ENCODE measurements at regions not wholly inside any gene's neighbourhood (a gene's known extent, or its start where the extent isn't known, plus 50 kb on each side); places are given as distances from the start of the nearest gene placed in this dataset.

DNA sequence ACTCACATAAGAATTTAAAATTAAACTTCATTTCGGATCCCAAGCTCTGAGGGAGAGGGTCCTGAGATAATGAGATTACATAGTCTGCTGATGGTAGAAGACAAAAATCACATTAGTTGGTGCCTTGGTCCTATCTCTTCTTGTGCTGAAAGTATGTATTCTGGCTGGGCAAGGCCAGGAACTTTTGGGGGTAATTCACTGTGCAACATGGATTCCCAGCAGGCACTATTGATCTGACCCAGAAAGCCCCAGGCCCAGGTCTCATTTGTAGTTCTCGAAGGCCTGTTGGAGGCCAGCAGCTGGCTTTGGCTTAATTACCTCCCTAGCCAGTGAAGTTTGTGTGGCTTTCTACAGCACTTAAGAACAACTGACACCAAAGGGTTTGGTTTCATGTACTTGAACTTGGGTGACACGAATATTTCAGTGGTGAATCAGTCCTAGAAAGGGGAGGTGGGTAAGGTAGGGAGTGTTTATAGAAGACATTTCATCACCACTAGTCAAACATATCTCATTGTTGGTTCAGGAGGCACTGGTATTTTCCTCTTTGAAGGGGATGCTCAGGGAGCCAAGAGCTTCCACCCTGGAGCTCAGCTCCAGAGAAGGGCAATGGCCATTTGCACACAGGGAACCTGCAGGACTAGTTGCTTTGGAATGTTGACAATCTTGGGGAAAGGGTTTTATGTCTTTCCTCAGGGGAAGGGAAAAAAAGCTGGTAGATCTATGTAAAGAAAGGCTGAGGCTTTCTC is 217.8 kb downstream of the OSR1 start:
- Mint-ChIP-seq H3K9me3 (no peaks in the 10 kb centered on the region), H3K27me3 (ENCODE audit: low read depth, poor library complexity) (peaks cover 3% of the 10 kb centered on the region), H3K27ac (peak overlapping the region; percentile 20), H3K36me3 (ENCODE audit: low read depth) (no peaks in the 10 kb centered on the region), H3K4me1 (peaks cover 34% of the 10 kb centered on the region), H3K4me3 (no peak overlapping the region)
- no peak for DNase-seq
- TF ChIP-seq, protein P1, sequence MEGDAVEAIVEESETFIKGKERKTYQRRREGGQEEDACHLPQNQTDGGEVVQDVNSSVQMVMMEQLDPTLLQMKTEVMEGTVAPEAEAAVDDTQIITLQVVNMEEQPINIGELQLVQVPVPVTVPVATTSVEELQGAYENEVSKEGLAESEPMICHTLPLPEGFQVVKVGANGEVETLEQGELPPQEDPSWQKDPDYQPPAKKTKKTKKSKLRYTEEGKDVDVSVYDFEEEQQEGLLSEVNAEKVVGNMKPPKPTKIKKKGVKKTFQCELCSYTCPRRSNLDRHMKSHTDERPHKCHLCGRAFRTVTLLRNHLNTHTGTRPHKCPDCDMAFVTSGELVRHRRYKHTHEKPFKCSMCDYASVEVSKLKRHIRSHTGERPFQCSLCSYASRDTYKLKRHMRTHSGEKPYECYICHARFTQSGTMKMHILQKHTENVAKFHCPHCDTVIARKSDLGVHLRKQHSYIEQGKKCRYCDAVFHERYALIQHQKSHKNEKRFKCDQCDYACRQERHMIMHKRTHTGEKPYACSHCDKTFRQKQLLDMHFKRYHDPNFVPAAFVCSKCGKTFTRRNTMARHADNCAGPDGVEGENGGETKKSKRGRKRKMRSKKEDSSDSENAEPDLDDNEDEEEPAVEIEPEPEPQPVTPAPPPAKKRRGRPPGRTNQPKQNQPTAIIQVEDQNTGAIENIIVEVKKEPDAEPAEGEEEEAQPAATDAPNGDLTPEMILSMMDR (IDR thresholded peaks at IDR 0.05): no peak

DNA sequence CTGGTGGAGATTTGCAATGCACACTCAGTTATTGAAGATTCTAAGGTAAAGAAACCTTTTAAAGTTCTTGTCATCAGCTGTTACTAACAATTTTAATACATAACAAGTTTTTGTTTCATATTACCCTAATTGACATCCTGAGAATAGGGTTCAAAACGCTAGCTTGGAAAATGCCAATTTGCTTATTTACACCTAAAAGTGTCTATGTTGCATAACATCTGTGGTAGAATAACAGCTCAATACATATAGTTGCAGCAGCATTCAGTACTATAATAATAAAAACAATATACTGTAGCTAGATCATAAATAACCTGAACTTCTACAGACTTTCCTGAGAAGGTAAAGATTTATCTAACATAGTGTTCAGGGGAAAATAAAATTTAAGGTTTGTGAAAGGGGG is 219.0 kb downstream of the OSR1 start:
- no peak overlapping the region for H3K27ac Mint-ChIP-seq
- peaks cover 4% of the 10 kb centered on the region for H3K36me3 Mint-ChIP-seq (ENCODE audit: low read depth)
- no peak overlapping the region for H3K4me3 Mint-ChIP-seq
- peaks cover 3% of the 10 kb centered on the region for H3K27me3 Mint-ChIP-seq (ENCODE audit: low read depth, poor library complexity)
- TF ChIP-seq, protein P1 (IDR thresholded peaks at IDR 0.05): no peak
- H3K9me3 Mint-ChIP-seq: peaks cover 3% of the 10 kb centered on the region
- DNase-seq: no peak
- H3K4me1 Mint-ChIP-seq: peaks cover 34% of the 10 kb centered on the region

DNA sequence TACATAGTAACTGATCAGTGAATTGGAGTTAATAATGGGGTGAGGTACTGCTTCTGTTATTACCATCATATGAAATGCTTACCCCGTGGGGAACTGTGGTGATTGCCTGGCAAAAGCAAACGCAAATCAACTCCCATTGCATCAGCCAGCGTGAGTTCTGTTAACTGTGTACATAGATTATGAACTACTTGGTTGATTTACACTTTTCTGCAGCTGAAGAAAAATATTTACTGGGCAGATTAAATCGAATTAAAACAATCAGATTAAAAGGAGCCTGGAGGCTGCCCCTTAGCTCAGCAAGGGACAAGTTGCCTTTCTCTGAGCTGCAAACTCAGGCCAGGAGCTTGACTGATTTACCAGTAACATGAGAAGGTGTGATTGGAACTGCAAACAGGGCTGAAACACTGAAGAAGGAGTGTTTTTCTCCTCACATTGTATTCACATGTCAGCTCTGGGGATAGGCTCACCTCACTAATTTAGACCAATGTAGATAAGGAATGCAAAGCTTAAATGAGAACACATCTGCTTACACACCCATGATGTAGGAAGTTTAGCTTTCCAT is 220.1 kb downstream of the OSR1 start:
- DNase-seq: no peak
- Mint-ChIP-seq H3K4me3 (no peak overlapping the region), H3K36me3 (ENCODE audit: low read depth) (peaks cover 4% of the 10 kb centered on the region), H3K9me3 (peaks cover 7% of the 10 kb centered on the region), H3K27me3 (ENCODE audit: low read depth, poor library complexity) (peaks cover 3% of the 10 kb centered on the region), H3K27ac (no peak overlapping the region), H3K4me1 (peaks cover 38% of the 10 kb centered on the region)
- TF ChIP-seq, protein P1 (IDR thresholded peaks at IDR 0.05): no peak

DNA sequence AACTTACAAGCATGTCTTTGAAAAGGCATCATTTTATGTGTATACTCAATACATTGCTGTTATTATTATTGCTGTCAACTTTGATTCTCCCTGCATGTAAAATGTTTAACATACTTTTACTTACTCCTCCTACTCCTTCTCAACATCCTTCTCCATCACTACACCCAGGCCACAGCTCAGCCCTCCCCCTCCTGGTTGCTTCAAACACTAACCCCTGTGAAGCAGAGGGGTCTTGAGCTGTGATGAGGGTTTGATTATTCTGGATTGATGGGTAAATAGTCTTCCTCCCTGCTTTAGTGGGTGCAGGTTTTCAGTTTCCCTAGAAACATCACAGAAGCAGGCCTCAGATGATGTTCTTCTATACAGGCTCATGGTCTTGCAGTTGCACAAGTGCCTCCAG is 221.0 kb downstream of the OSR1 start:
- TF ChIP-seq, protein P1 (IDR thresholded peaks at IDR 0.05): no peak
- Mint-ChIP-seq H3K4me1 (peaks cover 46% of the 10 kb centered on the region), H3K4me3 (no peak overlapping the region), H3K9me3 (peaks cover 7% of the 10 kb centered on the region), H3K27me3 (ENCODE audit: low read depth, poor library complexity) (peaks cover 1% of the 10 kb centered on the region), H3K27ac (peak overlapping the region; percentile 30), H3K36me3 (ENCODE audit: low read depth) (peaks cover 4% of the 10 kb centered on the region)
- no peak for DNase-seq

DNA sequence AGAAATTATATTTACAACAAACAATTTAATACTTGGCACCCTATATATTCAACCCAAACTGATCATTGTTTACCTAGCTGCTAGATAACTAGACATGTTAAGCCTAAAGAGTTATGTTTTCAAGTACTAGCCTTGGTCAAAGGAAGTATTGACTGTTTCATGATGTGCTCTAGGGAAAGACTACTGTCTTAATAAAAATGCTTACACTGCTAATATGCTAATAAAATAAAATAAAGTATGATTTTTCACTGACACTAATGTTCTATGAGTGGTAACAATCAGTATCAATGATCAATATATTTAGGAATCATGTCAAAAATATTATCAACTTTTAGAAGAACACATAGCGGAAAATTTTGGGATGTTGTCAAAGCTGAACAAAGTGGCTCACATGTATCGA is 225.5 kb downstream of the OSR1 start:
- TF ChIP-seq, protein P1 (IDR thresholded peaks at IDR 0.05): no peak
- Mint-ChIP-seq H3K4me3 (no peak overlapping the region), H3K36me3 (ENCODE audit: low read depth) (peaks cover 4% of the 10 kb centered on the region)

DNA sequence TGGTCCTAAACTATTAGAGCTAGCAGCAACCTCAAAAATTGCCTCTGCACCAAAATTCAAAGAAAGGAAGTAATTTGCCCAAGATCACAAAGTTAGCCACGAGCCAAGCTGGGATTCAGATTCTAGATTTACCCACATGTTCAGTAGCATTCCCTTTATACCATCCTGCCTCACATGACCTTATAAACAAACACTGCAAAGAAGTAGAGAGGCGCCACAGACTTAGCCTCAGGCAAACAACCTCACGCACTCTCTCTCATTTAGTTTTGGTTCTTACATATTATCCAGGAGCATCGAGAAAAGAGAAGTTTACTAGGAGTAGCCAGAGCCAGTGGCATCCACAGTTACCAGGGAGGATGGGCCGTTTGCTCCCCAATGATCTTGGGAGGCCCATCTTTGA is 226.6 kb downstream of the OSR1 start:
- Mint-ChIP-seq H3K4me3 (no peak overlapping the region), H3K27me3 (ENCODE audit: low read depth, poor library complexity) (no peaks in the 10 kb centered on the region), H3K4me1 (peaks cover 25% of the 10 kb centered on the region), H3K9me3 (peaks cover 7% of the 10 kb centered on the region), H3K27ac (no peak overlapping the region), H3K36me3 (ENCODE audit: low read depth) (peaks cover 4% of the 10 kb centered on the region)
- TF ChIP-seq, protein P1 (IDR thresholded peaks at IDR 0.05): no peak
- no peak for DNase-seq

More for the DNA sequence above, 225.5 kb downstream of the OSR1 start:
- DNase-seq: no peak
- Mint-ChIP-seq H3K4me1 (peaks cover 34% of the 10 kb centered on the region), H3K9me3 (peaks cover 7% of the 10 kb centered on the region), H3K27ac (no peak overlapping the region), H3K27me3 (ENCODE audit: low read depth, poor library complexity) (no peaks in the 10 kb centered on the region)

Measured in nephron progenitor cell (in vitro differentiated cells).